ENCODE measurements at regions not wholly inside any gene's neighbourhood (a gene's known extent, or its start where the extent isn't known, plus 50 kb on each side); places are given as distances from the start of the nearest gene placed in this dataset.

GRCh38 chr10:78401624-78402367, 368.1 kb downstream of the RPS24 start:
- no peak for DNase-seq

GRCh38 chr10:78402591-78402990, 368.9 kb downstream of the RPS24 start:
- no peak for DNase-seq

GRCh38 chr10:78403781-78404180, 370.1 kb downstream of the RPS24 start:
- DNase-seq, result no peak

- DNase-seq, result no peak
Observed at GRCh38 chr10:78404296-78404695, 370.6 kb downstream of the RPS24 start.

- DNase-seq, result no peak
Observed at GRCh38 chr10:78405231-78405630, 371.6 kb downstream of the RPS24 start.

- DNase-seq, result no peak
Observed at GRCh38 chr10:78405736-78406135, 372.1 kb downstream of the RPS24 start.

- no peak for DNase-seq
Observed at GRCh38 chr10:78406648-78407008, 373.0 kb downstream of the RPS24 start.

- peak; percentile 51 for DNase-seq
Observed at GRCh38 chr10:78407009-78407711, 373.5 kb downstream of the RPS24 start.

GRCh38 chr10:78407966-78408365, 374.3 kb downstream of the RPS24 start:
- no peak for DNase-seq

- DNase-seq, result no peak
Observed at GRCh38 chr10:78408671-78409472, 375.2 kb downstream of the RPS24 start.

- no peak for DNase-seq
Observed at GRCh38 chr10:78410046-78410965, 376.6 kb downstream of the RPS24 start.

- no peak for DNase-seq
Observed at GRCh38 chr10:78411716-78412115, 378.1 kb downstream of the RPS24 start.

- DNase-seq, result no peak
Observed at GRCh38 chr10:78412605-78413004, 378.9 kb downstream of the RPS24 start.

GRCh38 chr10:78413076-78414055, 379.7 kb downstream of the RPS24 start:
- DNase-seq, result no peak

- DNase-seq, result no peak
Observed at GRCh38 chr10:78414380-78414779, 380.7 kb downstream of the RPS24 start.

- DNase-seq, result no peak
Observed at GRCh38 chr10:78415111-78415510, 381.4 kb downstream of the RPS24 start.

- DNase-seq, result no peak
Observed at GRCh38 chr10:78416031-78417011, 382.7 kb downstream of the RPS24 start.

- DNase-seq, result no peak
Observed at GRCh38 chr10:78417425-78418370, 384.0 kb downstream of the RPS24 start.

All from activated CD8-positive, alpha-beta memory T cell treated with anti-CD3 and anti-CD28 coated beads, Interleukin-2, amount 50 U/mL, for 4 hours (primary cell).